ENCODE measurements at regions not wholly inside any gene's neighbourhood (a gene's known extent, or its start where the extent isn't known, plus 50 kb on each side); places are given as distances from the start of the nearest gene placed in this dataset.

DNA sequence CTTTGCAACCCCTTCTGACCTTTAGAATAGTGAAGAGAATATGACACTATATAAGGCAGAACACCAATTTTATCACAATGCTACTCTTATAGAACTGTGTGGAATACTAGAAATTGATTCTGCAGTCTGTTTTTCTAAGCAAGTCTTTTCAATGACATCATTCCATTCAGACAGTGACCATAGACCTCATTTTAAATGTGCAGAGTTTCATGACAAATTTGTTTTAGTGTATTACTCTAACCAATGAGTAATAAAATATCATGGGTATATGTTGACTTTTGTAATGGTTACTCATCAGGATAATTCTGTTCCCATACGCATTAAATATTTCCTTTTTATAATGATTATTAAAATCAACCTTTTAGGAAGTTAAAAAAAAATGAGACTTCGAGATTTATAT, 219.9 kb downstream of the COX7C start:
- WGBS, 2 donors, result 77 to 84% methylated on average over 2 of the region's 2 CpGs
- ATAC-seq, result no peak
- intact Hi-C loops (cut with DNase I), result no loop called here

DNA sequence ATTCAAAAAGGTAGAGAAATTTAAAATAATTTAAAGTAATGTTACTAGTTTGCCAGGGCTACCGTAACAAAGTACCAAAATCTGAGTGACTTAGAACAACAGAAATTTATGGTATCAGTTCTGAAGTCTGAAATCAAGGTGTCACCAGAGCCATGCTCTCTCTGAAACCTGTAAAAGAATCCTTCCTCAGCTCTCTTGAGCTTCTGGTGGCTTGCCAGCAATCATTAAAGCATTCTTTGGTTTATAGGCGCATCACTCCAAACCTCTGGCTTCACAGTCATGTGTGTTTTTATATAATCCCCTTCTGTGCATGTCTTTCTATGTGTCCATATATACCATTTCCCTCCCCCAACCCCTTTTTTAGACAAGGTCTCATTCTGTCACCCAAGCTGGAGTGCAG, 220.3 kb downstream of the COX7C start:
- TF ChIP-seq, protein P1, sequence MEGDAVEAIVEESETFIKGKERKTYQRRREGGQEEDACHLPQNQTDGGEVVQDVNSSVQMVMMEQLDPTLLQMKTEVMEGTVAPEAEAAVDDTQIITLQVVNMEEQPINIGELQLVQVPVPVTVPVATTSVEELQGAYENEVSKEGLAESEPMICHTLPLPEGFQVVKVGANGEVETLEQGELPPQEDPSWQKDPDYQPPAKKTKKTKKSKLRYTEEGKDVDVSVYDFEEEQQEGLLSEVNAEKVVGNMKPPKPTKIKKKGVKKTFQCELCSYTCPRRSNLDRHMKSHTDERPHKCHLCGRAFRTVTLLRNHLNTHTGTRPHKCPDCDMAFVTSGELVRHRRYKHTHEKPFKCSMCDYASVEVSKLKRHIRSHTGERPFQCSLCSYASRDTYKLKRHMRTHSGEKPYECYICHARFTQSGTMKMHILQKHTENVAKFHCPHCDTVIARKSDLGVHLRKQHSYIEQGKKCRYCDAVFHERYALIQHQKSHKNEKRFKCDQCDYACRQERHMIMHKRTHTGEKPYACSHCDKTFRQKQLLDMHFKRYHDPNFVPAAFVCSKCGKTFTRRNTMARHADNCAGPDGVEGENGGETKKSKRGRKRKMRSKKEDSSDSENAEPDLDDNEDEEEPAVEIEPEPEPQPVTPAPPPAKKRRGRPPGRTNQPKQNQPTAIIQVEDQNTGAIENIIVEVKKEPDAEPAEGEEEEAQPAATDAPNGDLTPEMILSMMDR (IDR thresholded peaks at IDR 0.05), result no peak
- H3K9me3 ChIP-seq, result no peaks in the 10 kb centered on the region
- WGBS, 2 donors, result 93 to 94% methylated on average over 2 of the region's 2 CpGs
- no peaks in the 10 kb centered on the region for H3K4me1 ChIP-seq
- H3K4me3 ChIP-seq, result no peak overlapping the region
- ATAC-seq (no peak), DNase-seq (no peak)
- intact Hi-C loops (cut with DNase I), result no loop called here
- no peaks in the 10 kb centered on the region for H3K36me3 ChIP-seq
- H3K27me3 ChIP-seq, result no peaks in the 10 kb centered on the region
- no peak overlapping the region for H3K27ac ChIP-seq

More for the DNA sequence above, 219.9 kb downstream of the COX7C start:
- Histone ChIP-seq H3K9me3 (no peaks in the 10 kb centered on the region), H3K27ac (no peak overlapping the region), H3K4me1 (no peaks in the 10 kb centered on the region), H3K27me3 (no peaks in the 10 kb centered on the region), H3K36me3 (no peaks in the 10 kb centered on the region), H3K4me3 (no peak overlapping the region)
- TF ChIP-seq, protein P1 (IDR thresholded peaks at IDR 0.05), result no peak
- no peak for DNase-seq

DNA sequence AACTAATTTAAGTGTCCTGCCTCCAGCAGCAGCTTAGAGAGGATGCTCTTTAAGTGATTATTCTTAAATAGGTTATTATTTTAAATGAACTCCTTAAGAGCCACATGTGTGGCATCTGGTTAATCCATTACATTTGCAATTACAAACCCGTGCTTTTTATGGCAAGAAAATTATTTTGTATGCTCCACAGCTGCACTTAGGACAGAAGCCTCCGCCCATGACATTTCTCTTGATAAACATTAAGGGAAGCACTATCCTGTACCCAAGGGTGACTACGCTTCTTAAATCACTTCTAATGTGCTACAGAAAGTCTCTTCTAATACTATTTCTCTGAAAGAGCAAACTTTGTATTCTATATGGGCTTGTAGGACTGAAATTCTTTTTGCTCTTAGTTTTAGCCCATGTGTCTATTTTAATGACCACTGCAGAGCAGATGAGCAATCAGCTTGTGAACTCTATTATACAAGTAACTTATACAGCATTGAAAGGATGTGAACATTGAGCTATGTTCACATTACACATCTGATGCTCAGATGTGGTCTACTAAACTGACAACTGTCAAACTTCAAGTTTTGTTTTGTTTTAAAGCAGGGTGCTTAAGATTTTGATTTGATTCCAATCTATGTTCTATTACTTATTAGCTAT, 223.4 kb downstream of the COX7C start:
- Histone ChIP-seq H3K9me3 (no peaks in the 10 kb centered on the region), H3K27ac (no peak overlapping the region), H3K4me3 (no peak overlapping the region), H3K4me1 (no peaks in the 10 kb centered on the region), H3K27me3 (no peaks in the 10 kb centered on the region), H3K36me3 (no peaks in the 10 kb centered on the region)
- DNase-seq (no peak), ATAC-seq (no peak)
- intact Hi-C loops (cut with DNase I), result loop anchor here in 1 of 10 donors (5.0 kb wide), 1 partner anchor 1771 kb away; no protein-coding TSS in a partner anchor
- WGBS, 2 donors, result 46 to 49% methylated on average over 3 of the region's 3 CpGs
- TF ChIP-seq, protein P1 (IDR thresholded peaks at IDR 0.05), result no peak

DNA sequence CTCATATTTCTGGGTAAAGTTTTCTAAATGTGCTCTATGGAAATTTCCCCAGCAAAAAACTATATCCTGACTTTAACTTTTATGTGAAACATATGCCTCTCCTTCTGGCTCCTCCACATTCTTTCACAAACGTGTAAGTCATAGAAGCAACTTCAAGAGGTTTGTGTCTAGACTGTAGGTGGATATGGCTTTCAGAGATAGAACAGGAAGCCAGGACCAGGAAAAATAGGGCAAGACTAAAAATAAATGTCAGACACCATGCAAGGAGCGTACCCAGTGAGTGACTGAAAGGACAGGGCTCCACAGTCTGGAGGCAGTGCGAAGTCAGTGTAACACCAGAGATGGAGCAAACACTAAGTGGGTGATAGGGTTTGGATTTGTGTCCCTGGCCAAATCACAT, 240.7 kb downstream of the COX7C start:
- Histone ChIP-seq H3K36me3 (no peaks in the 10 kb centered on the region), H3K9me3 (no peaks in the 10 kb centered on the region), H3K4me1 (no peaks in the 10 kb centered on the region), H3K27me3 (no peaks in the 10 kb centered on the region), H3K27ac (no peak overlapping the region), H3K4me3 (no peak overlapping the region)
- 46 to 49% methylated on average over 3 of the region's 3 CpGs for WGBS, 2 donors
- ATAC-seq (peak in 1 of 8 donors; percentile 59), DNase-seq (no peak)
- TF ChIP-seq, protein P1 (IDR thresholded peaks at IDR 0.05), result no peak
- intact Hi-C loops (cut with DNase I), result no loop called here

Data from heart right ventricle (tissue), 16 donors.